Vagina (tissue), 2 donors: ENCODE measurements at regions not wholly inside any gene's neighbourhood (a gene's known extent, or its start where the extent isn't known, plus 50 kb on each side); places are given as distances from the start of the nearest gene placed in this dataset.

ENCODE experiments used
- CTCF ChIP-seq, 3 experiments: fragments of 450-650 bp in 2 of 3; fragments of 200-600 bp in 1 of 3; sonication (generic) in 1 of 3; IDR thresholded peaks; one replicate each; pipeline ENCODE4 v1.5.1; 2017 to 2019; ENCODE audit warnings: antibody characterized with exemption in 3 of 3, mild to moderate bottlenecking in 2 of 3, moderate library complexity in 2 of 3
- POLR2A ChIP-seq, 2 donors: fragments of 450-650 bp; IDR thresholded peaks; one replicate each; pipeline ENCODE4 v1.6.1; 2017; ENCODE audit warnings: antibody characterized with exemption in 2 of 2, mild to moderate bottlenecking in 2 of 2, moderate library complexity in 2 of 2

- no peak for TF ChIP-seq POLR2A (IDR thresholded peaks at IDR 0.05)
- TF ChIP-seq CTCF (IDR thresholded peaks at IDR 0.05) = no peak
Observed at GRCh38 chr5:171593401-171593800, 174.0 kb downstream of the FGF18 start.
